GM21515 (cell line): ENCODE measurements at regions not wholly inside any gene's neighbourhood (a gene's known extent, or its start where the extent isn't known, plus 50 kb on each side); places are given as distances from the start of the nearest gene placed in this dataset.

Experiments used
- ATAC-seq: cut with Tn5 transposase; IDR thresholded peaks from one replicate; pipeline ENCODE4 v1.9.1; 2021; ENCODE audit not compliant: unreplicated experiment

DNA sequence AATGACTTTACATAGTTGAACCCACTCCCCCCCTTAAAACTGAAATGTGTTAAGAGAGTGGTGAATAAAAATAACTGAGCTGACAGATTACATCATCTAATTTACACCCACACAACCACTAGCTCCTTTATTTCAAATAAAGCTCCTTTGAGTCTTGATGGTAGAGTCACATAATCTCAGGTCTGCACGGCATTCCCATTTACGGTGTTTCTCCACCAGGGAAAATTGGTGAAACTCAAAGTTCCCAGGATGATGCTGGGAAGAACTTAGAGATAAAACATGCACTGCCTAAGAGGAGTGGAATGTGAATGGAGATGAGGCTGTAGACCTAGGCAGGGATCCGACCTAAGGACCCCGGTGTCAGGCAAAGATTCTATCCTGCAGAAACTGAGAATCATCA lies 727.8 kb upstream of the ADAMTS5 start:
- ATAC-seq, result no peak

DNA sequence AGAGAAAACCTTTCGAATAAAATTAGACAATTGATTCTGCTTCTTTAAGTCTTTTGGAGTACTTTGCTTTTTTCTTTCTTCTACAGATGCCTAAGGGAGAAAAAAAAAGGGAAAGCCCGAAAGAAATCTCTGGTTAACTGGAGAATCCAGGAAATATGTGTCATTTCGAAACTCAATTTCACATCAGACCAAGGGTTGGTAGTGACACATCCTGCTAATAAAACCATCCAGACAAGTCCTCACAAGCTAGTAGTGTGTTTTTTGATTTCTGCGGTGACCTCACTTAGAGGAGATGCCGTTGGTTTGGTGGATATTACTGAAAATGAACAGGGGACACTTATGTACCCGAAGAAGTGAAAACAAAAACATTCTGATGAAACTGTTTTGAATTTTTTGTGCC lies 726.5 kb upstream of the ADAMTS5 start:
- no peak for ATAC-seq

DNA sequence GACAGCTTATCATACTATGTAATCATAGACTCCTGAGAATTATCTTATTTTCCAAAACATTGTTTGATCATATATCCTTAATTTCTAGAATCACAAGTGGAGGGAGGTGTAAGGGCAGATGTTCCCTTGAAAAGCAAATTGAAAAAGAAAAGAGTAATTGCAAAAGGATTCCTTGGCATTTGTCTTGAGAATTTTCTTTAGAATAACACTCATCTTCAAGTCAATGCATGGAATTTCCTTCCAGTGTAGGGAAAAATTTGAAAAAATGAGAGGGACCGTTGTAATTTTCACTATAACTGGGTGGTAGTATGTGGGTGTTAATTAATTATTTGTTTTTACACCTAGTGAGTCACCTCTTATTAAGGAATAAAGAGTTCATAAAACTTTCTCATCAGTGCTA lies 724.6 kb upstream of the ADAMTS5 start:
- no peak for ATAC-seq

DNA sequence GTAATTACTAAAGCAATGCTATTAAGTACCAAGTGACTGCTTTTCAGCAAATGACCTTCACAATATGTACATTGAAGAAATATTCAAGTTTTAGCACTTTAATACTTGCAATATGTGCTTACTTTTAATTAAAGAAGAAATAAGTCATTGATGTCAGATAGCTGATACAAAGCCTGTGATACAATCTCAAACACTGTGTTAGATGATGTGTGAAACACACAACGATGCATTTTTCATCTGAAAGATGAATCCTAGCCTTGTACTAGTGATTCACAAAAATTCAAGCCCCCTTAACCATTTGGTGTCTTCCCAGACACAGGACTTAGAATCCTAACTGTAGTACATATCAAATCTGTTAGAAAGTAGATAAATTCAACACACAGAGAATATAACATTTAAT lies 724.1 kb upstream of the ADAMTS5 start:
- no peak for ATAC-seq

DNA sequence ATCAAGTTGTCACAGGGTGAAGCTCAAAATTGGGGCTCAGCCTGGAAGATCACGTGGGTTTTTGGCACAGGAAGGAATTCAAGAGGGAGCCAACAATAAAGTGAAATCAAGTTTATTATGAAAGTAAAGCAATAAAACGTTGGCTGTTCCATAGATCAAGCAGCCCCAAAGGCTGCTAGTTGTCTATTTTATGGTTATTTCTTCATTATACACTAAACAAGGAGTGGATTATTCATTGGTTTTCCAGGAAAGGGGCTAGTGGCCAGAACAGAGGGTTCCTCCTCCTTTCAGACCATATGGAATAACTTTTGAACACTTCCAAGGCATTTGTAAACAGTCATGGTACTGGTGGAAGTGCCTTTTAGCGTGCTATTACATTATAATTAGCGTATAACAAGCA lies 723.5 kb upstream of the ADAMTS5 start:
- ATAC-seq, result no peak

DNA sequence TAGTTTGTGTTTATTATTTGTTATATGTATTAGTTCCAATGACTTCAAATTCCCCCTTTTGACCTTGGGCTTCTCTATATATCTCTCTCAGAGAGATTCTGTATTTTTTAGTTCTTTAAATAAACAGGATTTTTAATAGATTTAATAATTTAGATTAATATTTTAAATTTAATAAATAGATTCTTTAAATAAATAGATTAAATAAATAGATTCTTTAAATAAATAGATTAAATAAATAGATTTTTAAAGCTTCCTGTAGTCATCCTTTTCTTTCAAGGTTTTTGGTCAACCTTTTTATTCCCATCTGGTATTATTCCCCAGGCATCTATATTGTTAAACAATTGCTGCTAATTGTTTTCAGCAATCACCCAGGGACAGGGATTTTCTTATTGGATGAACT lies 721.9 kb upstream of the ADAMTS5 start:
- ATAC-seq, result no peak

DNA sequence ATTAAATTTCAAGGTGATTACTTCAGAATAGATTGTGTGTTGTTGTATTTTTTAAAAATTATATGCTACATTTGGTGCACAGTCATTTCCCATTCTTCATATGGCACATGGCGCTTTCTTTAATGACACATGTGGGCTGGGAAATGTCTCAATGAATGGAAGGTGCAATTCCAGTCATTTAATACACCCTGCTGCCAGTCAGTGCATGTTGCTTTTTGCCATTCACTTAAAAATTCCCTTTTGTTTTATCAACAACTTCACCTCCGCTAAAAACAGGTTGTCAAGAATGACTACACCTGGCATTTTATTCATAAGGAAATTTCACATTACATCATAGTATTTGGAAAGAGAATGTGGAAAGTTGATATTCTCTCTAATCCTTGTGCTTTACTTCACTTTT lies 716.4 kb upstream of the ADAMTS5 start:
- ATAC-seq, result no peak

DNA sequence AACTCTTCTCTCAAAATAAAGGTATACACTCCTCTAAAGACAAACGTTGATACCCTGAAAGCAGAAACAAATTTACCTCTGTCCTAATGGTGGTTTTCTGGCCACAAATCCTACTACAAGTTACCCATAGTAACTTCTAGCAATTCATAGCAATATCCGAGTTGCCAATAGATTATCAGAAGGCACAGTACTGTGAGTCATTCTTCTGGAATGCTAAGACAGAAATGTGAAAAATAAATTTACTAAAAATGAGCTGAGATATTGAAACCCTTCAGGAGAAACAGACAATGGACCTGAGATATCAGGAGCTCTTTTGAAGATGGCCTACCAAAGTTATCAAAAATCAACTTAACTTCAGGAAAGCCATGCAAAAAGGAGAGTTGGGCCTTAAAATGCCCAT lies 715.0 kb upstream of the ADAMTS5 start:
- ATAC-seq, result no peak

DNA sequence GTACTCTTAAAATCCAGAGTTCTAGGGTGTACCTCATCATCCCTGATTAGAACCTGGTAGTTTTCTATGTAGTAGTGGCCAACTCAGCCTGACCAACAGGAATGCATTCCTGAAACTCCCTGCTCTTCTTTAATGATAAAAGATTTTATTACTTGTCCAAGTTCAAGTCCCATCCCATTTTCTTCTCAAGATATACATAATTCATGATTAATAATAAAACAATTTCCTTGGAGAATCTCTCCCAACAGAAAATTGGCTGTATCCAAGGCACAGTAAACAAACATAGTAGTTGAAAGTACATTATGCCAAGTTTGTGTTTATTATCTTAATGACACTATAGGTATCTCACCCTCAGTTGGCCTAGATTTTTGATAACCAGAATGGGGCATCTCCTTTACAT lies 714.1 kb upstream of the ADAMTS5 start:
- no peak for ATAC-seq

DNA sequence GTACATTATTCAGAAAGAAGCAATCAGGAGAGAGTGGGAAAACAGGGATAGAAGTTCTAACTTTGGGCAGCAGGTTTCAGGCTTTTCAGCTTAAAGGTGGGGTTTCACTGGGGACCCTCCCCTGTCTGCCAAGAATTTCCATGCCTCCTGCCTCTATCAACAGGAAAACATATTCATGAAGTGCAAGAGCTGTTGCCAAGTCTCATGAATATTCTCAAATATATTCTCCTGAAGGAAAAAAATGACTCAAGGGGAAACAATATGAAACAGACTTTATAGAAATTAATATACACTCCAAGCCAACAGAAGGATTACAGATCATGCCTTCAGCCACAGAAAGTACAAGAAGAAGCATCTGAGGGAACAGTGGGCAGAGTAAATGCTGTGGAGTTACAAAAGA lies 713.3 kb upstream of the ADAMTS5 start:
- ATAC-seq, result no peak

DNA sequence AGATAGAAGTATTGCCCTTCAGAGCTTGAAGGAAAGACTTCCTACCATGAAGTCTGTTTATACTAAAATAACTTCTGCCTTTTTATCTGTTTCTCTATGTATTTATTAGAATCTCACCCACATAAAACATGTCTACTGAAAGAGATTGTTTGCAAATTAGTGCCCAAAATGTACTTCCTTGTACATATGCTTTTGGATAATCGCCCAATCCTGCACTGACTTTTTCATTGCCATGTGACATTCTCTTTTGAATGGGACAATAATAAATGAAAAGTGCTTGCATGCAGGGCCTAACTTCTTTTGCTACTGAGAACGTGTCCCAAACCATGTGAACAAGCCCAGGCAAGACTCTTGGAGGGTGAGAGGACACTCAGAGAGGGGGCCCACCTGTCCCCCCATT lies 711.6 kb upstream of the ADAMTS5 start:
- no peak for ATAC-seq

DNA sequence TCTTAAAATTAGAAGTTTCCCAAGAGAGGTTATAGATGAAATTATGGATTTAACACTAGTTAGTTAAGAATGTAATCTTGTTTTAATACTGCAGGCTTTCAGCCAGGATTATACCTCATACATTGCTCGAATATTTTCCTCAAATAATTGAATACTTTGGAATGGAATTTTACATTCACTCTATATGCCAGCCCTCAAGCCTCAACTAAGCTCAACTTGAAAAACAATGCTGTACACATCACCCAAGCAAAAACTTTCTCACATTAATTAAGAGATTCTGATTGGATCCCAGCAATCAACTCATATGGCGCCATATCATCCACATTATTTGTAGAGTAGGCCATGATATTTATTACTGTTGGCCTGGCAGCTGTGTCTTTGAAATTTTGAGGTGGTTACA lies 710.7 kb upstream of the ADAMTS5 start:
- ATAC-seq, result no peak

DNA sequence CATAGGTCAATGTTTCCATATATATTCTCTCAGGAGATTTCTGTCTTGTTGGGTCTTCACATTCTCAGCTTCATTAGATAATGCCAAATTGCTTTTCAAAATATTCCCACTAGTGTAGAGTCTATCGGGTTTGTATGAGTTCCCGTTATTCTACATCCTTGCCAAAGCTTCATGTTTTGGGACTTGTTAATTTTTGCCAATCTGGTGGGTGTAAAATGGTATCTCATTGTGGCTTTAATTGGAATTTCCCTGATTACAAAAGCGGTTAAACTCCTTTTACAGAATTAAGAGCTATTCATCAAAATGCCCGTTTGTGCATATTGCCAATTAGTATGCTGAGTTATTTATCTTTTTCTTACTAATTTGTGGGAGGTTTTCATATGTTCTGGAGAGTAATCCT lies 708.4 kb upstream of the ADAMTS5 start:
- ATAC-seq, result no peak

DNA sequence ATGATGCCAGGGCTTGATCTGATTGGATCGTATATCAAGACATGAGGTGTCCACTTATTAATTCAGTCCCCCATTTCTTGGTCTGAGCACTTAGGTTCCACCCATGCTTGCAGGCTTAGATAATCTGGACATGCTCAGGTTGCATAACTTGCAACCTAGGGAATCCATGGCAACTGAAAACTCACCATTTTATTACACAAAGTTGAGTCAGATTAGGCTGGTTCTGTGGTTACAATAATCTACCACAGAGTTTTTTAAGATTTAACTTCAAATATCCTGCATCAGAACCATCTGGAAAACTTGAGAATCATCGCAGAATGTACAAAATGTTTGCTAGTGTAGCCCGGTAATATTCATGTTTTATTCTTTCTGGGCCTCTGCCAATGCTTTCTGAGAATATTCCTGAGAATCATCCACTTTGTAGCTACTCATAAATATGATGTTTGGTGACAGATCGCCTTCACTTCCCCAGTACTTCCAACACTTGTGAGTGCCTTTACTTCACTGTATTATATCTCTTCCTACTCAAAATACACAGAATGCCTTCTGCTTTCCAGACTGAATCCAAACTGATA lies 707.2 kb upstream of the ADAMTS5 start:
- ATAC-seq, result no peak

DNA sequence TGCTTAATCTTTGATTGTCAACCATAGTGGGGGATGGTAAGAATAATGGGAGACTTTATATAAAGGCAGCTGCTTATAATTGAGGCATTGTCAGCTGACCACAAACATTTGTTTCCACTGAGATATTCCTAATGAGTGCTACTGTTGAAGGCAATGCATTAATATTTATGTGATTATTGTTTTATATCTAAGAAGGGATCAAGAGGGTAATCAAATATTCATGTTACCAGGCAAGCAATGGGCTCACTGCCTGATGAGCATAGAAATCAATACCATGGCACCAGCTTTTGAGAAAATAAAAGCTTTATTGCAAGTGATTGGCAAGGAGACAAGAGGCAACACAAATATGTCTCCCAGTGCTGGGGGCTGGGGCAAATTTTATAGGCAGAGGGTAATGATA lies 706.7 kb upstream of the ADAMTS5 start:
- no peak for ATAC-seq

DNA sequence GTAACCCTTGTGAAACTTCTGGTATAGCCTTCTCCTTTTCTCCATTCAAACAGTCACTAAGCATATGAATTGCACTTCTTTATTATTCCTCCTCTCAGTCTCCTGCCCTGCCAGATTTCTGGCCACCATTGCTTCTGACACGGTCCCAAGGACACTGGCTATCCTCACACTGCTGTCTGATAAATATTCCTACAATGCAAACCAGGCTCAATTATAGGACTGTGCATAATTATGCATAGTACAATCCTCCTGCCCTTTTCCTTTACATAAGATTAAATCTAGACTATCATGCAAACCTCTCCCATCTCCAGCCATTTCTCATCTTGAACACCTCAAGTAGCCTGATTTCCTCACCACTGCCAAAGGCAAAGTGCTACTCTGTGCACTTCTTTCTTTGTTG lies 704.3 kb upstream of the ADAMTS5 start:
- no peak for ATAC-seq

DNA sequence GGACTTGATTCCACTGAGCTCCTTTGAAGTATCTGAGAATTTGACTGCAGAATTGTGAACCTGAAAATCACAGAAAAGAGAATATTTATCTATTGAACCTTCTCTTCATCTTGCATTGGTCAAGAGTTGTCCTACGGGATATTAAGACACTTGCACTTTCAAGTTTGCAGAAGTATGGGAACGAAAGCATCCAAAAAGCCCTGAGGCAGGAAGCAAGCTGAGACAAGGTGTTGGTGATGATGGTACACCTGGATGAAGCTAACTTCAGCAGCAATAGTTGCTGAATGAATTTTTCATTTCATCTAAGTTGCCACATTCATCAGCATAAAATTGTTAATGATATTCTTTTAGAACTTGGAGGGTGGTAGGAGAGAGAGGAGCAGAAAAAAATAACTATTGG lies 686.6 kb upstream of the ADAMTS5 start:
- no peak for ATAC-seq

DNA sequence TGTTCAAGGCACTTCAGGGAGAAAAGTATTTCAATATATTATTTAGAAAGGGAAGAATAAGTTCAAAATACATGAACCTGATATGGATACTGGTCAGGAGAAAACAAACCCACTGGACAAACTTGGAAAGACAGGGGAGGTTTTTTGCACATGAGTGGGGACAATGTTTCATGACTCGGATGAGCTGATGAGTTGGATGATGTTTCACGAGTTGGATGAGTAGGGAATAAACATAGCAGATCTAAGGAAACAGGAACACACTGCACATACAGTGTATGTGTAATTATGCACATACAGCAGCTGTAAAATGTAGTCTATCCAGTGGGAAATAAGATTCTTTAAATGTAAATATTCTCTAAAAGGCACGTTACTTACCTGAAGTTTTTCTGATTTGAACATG lies 682.9 kb upstream of the ADAMTS5 start:
- ATAC-seq, result no peak

DNA sequence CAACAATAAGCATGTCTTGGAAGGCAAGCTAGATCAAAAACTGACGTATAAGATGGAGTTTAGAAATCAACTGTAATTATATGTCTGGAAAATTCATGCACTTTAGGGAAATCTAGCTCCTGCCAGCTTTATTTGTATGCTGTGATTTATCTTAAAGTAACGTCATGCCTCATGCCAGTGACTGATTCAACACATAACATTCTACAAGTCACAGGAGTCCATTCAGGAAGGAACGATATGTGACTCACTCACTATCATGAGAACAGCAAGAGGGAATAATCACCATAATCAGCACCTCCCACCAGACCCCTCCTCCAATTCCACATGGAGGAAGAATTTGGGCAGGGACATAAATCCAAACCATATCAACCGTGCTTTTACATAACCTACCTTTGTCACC lies 682.4 kb upstream of the ADAMTS5 start:
- no peak for ATAC-seq

DNA sequence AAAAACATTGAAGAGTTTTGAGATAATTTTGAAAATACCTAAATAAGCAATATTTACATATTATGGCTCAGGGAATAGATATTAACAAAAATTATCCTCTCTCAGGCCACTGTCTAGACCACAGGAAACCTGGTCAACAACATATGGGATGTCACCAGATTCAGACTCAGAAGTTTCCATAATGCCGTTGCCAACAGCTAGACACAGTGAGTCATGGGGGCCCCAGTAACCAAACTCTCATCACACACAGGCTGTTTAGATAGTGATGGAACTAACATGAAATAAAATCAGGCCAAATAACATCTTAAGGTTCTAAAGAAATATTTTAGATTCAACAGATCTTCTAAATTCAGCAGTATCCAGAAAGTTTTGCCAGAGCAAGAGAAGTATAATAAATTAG lies 681.7 kb upstream of the ADAMTS5 start:
- ATAC-seq, result no peak

DNA sequence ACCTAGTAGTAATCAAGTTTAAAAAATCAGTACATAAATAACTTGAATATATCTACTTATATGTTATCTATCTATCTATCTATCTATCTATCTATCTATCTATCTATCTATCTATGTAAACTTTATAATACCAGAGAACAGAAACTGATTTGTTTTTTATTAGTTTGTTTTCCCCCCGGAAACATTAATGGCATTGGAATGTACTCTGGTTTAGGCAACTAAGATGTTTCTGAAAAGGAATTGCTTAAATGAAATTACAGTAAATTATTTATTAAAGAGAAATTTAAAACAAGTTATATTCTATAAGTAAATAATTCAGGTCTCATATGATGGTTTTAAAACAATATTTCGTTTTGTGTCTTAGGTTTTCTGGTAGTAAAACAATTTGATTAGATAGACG lies 681.0 kb upstream of the ADAMTS5 start:
- no peak for ATAC-seq

DNA sequence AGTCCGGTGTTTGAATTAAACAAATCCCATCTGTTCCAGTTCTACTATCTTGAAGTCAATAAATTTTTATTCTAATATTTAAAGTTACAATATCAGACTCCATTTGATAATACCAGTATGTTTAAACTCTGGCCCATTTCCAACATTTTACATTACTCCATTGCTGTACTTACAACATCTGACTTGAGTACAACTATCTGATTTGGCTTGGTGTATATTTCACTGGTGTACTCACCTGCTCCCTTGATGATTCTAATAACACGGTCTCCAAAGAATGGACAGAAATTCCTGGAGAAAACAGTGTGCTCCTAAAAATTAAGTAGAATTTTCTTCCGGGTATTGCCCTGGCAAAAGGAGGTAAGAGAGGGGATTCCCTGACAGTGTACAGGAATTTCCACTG lies 680.5 kb upstream of the ADAMTS5 start:
- no peak for ATAC-seq

DNA sequence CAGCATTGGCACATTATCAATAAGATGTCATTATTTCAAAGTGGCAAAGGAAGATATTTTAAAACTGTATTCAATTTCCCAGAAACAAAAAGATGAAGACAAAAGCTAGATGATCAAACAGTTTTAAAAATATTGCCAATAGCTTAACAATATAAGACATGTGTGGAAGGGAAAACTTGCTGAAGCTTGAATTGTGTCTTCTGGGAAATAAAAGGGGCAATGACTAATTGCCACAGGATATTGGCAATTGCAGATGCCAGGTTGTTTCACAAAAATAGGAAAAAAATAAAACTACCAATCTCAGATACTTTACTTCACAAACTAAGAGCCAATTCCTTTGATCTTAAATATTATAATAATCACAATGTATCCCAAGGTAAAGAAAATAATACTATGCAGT lies 679.8 kb upstream of the ADAMTS5 start:
- no peak for ATAC-seq

DNA sequence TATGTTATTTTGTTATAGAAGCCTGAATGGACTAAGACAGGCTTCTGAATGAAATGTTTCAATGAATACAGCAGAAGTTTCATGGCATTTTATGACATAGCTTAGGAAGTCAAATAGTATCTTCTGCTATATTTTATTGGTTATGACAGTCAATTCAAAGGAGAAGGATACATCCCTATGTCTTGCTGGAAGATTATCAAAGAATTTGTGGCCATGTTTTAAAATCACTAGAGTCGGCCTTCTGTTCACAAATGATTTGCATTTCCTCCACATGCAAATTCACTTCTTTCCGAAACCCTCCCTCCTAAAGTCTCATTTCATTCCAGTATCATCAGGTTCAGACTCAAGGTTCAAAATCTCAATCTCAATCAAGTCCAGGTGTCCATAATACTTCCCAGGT lies 679.2 kb upstream of the ADAMTS5 start:
- ATAC-seq, result no peak
